ENCODE measurements at regions not wholly inside any gene's neighbourhood (a gene's known extent, or its start where the extent isn't known, plus 50 kb on each side); places are given as distances from the start of the nearest gene placed in this dataset.

GRCh38 chr12:20272801-20273200 lies 95.5 kb upstream of the PDE3A start:
- dilution Hi-C loops (cut with HindIII; ENCODE audit: low sequenced_read_pairs, unreplicated experiment), result no loop called here

More at GRCh38 chr12:20272801-20273200, 95.5 kb upstream of the PDE3A start:
- CTCF ChIA-PET, result no interaction called here
- Histone ChIP-seq H3K18ac (ENCODE audit: low read depth, low read length) (no peak overlapping the region), H2BK120ac (ENCODE audit: low read depth, low read length) (no peak overlapping the region), H2AK5ac (ENCODE audit: low read depth, low read length) (no peak overlapping the region), H2AFZ (replicated peaks; ENCODE audit: low read length, poor library complexity) (no peak overlapping the region), H3K27ac (ENCODE audit: insufficient read depth, low read length) (no peak overlapping the region), H4K20me1 (ENCODE audit: insufficient read depth, low read length) (no peaks in the 10 kb centered on the region), H3K36me3 (ENCODE audit: control insufficient read depth, insufficient read depth, low read length) (no peaks in the 10 kb centered on the region), H3K14ac (replicated peaks; ENCODE audit: low read depth, low read length) (no peak overlapping the region), H4K8ac (ENCODE audit: low read depth in 2 of 2, low read length in 2 of 2) (no peak overlapping the region), H2AK9ac (replicated peaks; ENCODE audit: low read depth, low read length, poor library complexity) (no peak overlapping the region), H3K56ac (ENCODE audit: extremely low read depth, insufficient read depth, low read length) (no peak overlapping the region), H3K9me1 (ENCODE audit: insufficient read depth, low read length) (no peaks in the 10 kb centered on the region), H3K9ac (ENCODE audit: low read depth, low read length) (no peak overlapping the region), H3K23ac (ENCODE audit: low read depth, low read length) (no peak overlapping the region), H3K9me3 (ENCODE audit: control insufficient read depth, insufficient read depth, low read length) (no peaks in the 10 kb centered on the region), H3K4me1 (ENCODE audit: control insufficient read depth, insufficient read depth, low read length) (peaks cover 2% of the 10 kb centered on the region; the same call in 1 of the 2 replicates), H3K4me2 (ENCODE audit: low read depth, low read length) (no peak overlapping the region), H2BK5ac (ENCODE audit: low read depth, low read length, poor library complexity, severe bottlenecking) (no peak overlapping the region), H3K4ac (ENCODE audit: low read depth, low read length) (no peak overlapping the region), H2BK15ac (ENCODE audit: low read depth, low read length) (no peak overlapping the region), H3K4me3 (ENCODE audit: insufficient read depth, low read depth, low read length) (no peak overlapping the region), H4K5ac (ENCODE audit: low read depth, low read length) (no peak overlapping the region), H3K79me1 (ENCODE audit: low read depth in 1 of 2, low read length in 2 of 2) (no peaks in the 10 kb centered on the region), H4K91ac (ENCODE audit: insufficient read depth, low read depth, low read length) (no peak overlapping the region), H3K27me3 (ENCODE audit: control insufficient read depth, insufficient read depth, low read length) (no peaks in the 10 kb centered on the region), H2BK20ac (ENCODE audit: low read depth, low read length) (no peak overlapping the region)
- ATAC-seq (ENCODE audit: low read depth) (no peak), DNase-seq (no peak)
- POLR2A ChIA-PET (ENCODE audit: unreplicated experiment), result no interaction called here
- intact Hi-C loops (cut with micrococcal nuclease), result no loop called here
- in situ Hi-C loops (cut with MboI; ENCODE audit: low sequenced_read_pairs), result no loop called here
- TF ChIP-seq MAFK (IDR thresholded peaks at IDR 0.05; ENCODE audit: low read depth, low read length) (no peak), RCOR1 (IDR thresholded peaks at IDR 0.05; ENCODE audit: insufficient replicate concordance, low read length) (no peak), RFX5 (IDR thresholded peaks at IDR 0.05; ENCODE audit: low read depth, low read length) (no peak), MAZ (IDR thresholded peaks at IDR 0.05; ENCODE audit: borderline replicate concordance, low read depth, low read length) (no peak), POLR2A (IDR thresholded peaks at IDR 0.05; ENCODE audit: low read depth, low read length) (no peak), RAD21 (IDR thresholded peaks at IDR 0.05; ENCODE audit: low read length) (no peak), NFE2L2 (IDR thresholded peaks at IDR 0.05; ENCODE audit: low read depth, low read length) (no peak), CTCF (conservative IDR thresholded peaks at IDR 0.05; ENCODE audit: low read depth, low read length) (no peak), FOS (IDR thresholded peaks at IDR 0.05; ENCODE audit: low read depth, low read length) (no peak), BHLHE40 (IDR thresholded peaks at IDR 0.05; ENCODE audit: low read depth, low read length) (no peak), CHD1 (IDR thresholded peaks at IDR 0.05; ENCODE audit: low read depth, low read length) (no peak), ELK1 (IDR thresholded peaks at IDR 0.05; ENCODE audit: borderline replicate concordance, low read depth, low read length) (no peak), MXI1 (IDR thresholded peaks at IDR 0.05; ENCODE audit: borderline replicate concordance, low read depth, low read length) (no peak), SMC3 (IDR thresholded peaks at IDR 0.05; ENCODE audit: low read depth, low read length) (no peak), USF2 (IDR thresholded peaks at IDR 0.05; ENCODE audit: low read depth, low read length) (no peak)
- WGBS, 2 experiments (ENCODE audit: extremely low coverage in 2 of 2, insufficient read length in 1 of 2), result no CpG with 5 or more reads among the region's 2 CpGs
- BruUV-seq (replicated peaks), result no TSS peak
